A549 (cell line): ENCODE measurements at regions not wholly inside any gene's neighbourhood (a gene's known extent, or its start where the extent isn't known, plus 50 kb on each side); places are given as distances from the start of the nearest gene placed in this dataset.

Experiments used
- ATAC-seq, 2 experiments: fragments of 200-7000 bp in 1 of 2; fragments of >200 bp in 1 of 2; cut with Nextera tagmentation in 1 of 2; cut with Tn5 transposase in 1 of 2; 3 replicates each; pipeline versions ENCODE4 v1.8.0 to v1.9.1; 2018 to 2020; ENCODE audit warnings: mild to moderate bottlenecking in 1 of 2, moderate library complexity in 1 of 2
- CTCF ChIA-PET: fragments of 300-600 bp; sonication (Branson Sonifier 250); formaldehyde crosslinking; extraction: SDS; loops from one replicate; lab custom pipeline; 2021; ENCODE audit warnings: antibody characterized with exemption, inconsistent platforms; lab: Yijun Ruan, JAX
- POLR2A ChIA-PET: fragments of 350-600 bp; formaldehyde crosslinking; extraction: SDS; loops from one replicate; lab custom pipeline; 2021; ENCODE audit warnings: antibody characterized with exemption, inconsistent platforms; lab: Yijun Ruan, JAX
- DNase-seq, 2 experiments: peaks; one replicate each; pipeline versions ENCODE4 v3.0.0 to v3.0.0-alpha.2; 2011 to 2016; ENCODE audit warnings: low read depth in 1 of 2, low spot score in 1 of 2
- FAIRE-seq: peaks from 2 replicates; lab custom pipeline; 2011; peaks lifted over from hg19 to GRCh38; lab: Jason Lieb, UNC
- H3K27ac ChIP-seq, 2 experiments: fragments of >200 bp; sonication (Bioruptor Twin); formaldehyde crosslinking; 3 replicates each; pipeline ENCODE4 v1.5.1; 2016 to 2017
- H3K4me1 ChIP-seq: fragments of >200 bp; sonication (Bioruptor Twin); formaldehyde crosslinking; 3 replicates; pipeline ENCODE4 v1.6.1; 2016
- H3K4me2 ChIP-seq: fragments of >200 bp; sonication (Bioruptor Twin); formaldehyde crosslinking; 3 replicates; pipeline ENCODE4 v1.6.1; 2016
- H3K4me3 ChIP-seq: fragments of >200 bp; sonication (Bioruptor Twin); formaldehyde crosslinking; 3 replicates; pipeline ENCODE4 v1.5.1; 2016
- H3K9me3 ChIP-seq: fragments of >200 bp; sonication (Bioruptor Twin); formaldehyde crosslinking; 3 replicates; pipeline ENCODE4 v1.6.1; 2016
- BHLHE40 ChIP-seq: IDR thresholded peaks from 2 replicates; pipeline ENCODE4 v1.6.1; 2012; ENCODE audit warnings: low read depth, low read length, inconsistent platforms
- CBX8 ChIP-seq: fragments of 200-600 bp; sonication (generic); IDR thresholded peaks from 2 replicates; pipeline ENCODE4 v1.6.1; 2016
- CEBPB ChIP-seq, 2 experiments: fragments of >200 bp in 1 of 2; sonication (Bioruptor Twin) in 1 of 2; formaldehyde crosslinking in 1 of 2; IDR thresholded peaks; 2 replicates each; pipeline ENCODE4 v1.6.1; 2012 to 2016
- EHF ChIP-seq: fragments of 250-450 bp; sonication (Bioruptor Pico); IDR thresholded peaks from 2 replicates; pipeline ENCODE4 v1.5.0; 2020; ENCODE audit warnings: mild to moderate bottlenecking
- FOXS1 ChIP-seq: fragments of 250-450 bp; sonication (Bioruptor Pico); IDR thresholded peaks from 2 replicates; pipeline ENCODE4 v1.5.0; 2020; ENCODE audit warnings: mild to moderate bottlenecking, moderate library complexity
- GATA3 ChIP-seq: IDR thresholded peaks from 2 replicates; pipeline ENCODE4 v1.6.1; 2012; ENCODE audit warnings: borderline replicate concordance
- HDAC2 ChIP-seq: fragments of 200-600 bp; sonication (generic); IDR thresholded peaks from 2 replicates; pipeline ENCODE4 v1.6.1; 2016
- HEYL ChIP-seq: fragments of 250-450 bp; sonication (Bioruptor Pico); IDR thresholded peaks from 2 replicates; pipeline ENCODE4 v1.8.0; 2021; ENCODE audit warnings: mild to moderate bottlenecking, moderate library complexity
- HOXA7 ChIP-seq: fragments of 250-450 bp; sonication (Bioruptor Pico); IDR thresholded peaks from 2 replicates; pipeline ENCODE4 v1.5.0; 2020; ENCODE audit warnings: mild to moderate bottlenecking, moderate library complexity
- HOXB5 ChIP-seq: fragments of 250-450 bp; sonication (Bioruptor Pico); IDR thresholded peaks from 2 replicates; pipeline ENCODE4 v1.5.0; 2020; ENCODE audit warnings: mild to moderate bottlenecking, moderate library complexity
- JUNB ChIP-seq: fragments of >200 bp; sonication (Bioruptor Twin); formaldehyde crosslinking; IDR thresholded peaks from 2 replicates; pipeline ENCODE4 v1.6.1; 2016
- KDM5A ChIP-seq: fragments of 200-600 bp; sonication (generic); IDR thresholded peaks from 2 replicates; pipeline ENCODE4 v1.6.1; 2016; ENCODE audit warnings: antibody characterized with exemption, mild to moderate bottlenecking
- MAFK ChIP-seq: fragments of 450-650 bp; IDR thresholded peaks from 2 replicates; pipeline ENCODE4 v1.6.1; 2014; ENCODE audit not compliant: partially characterized antibody
- MAZ ChIP-seq: fragments of 150-350 bp; IDR thresholded peaks from 2 replicates; pipeline ENCODE4 v1.6.1; 2014; ENCODE audit warnings: antibody characterized with exemption, low read depth, low read length, borderline replicate concordance
- MYC ChIP-seq: IDR thresholded peaks from 2 replicates; pipeline ENCODE4 v1.6.1; 2012; ENCODE audit warnings: mild to moderate bottlenecking, inconsistent platforms, low read length, improper control_type of control experiment, borderline replicate concordance
- NFE2L2 ChIP-seq: fragments of 150-350 bp; conservative IDR thresholded peaks from 2 replicates; pipeline ENCODE4 v1.6.1; 2014; ENCODE audit warnings: low read length
- RFX5 ChIP-seq: fragments of 450-650 bp; IDR thresholded peaks from 2 replicates; pipeline ENCODE4 v1.7.1; 2014; ENCODE audit warnings: antibody characterized with exemption, mild to moderate bottlenecking, moderate library complexity
- RNF2 ChIP-seq: fragments of 200-600 bp; sonication (generic); IDR thresholded peaks from 2 replicates; pipeline ENCODE4 v1.6.1; 2016; ENCODE audit warnings: low read depth, mild to moderate bottlenecking, antibody characterized with exemption, moderate library complexity, borderline replicate concordance
- SMC3 ChIP-seq: fragments of >200 bp; sonication (Bioruptor Twin); formaldehyde crosslinking; IDR thresholded peaks from 3 replicates; pipeline ENCODE4 v1.6.1; 2018; ENCODE audit warnings: inconsistent platforms
- SREBF2 ChIP-seq: fragments of 450-650 bp; IDR thresholded peaks from 2 replicates; pipeline ENCODE4 v1.6.1; 2014; ENCODE audit warnings: mild to moderate bottlenecking, moderate library complexity
- TP53 ChIP-seq: fragments of 250-450 bp; sonication (Bioruptor Pico); IDR thresholded peaks from 2 replicates; pipeline ENCODE4 v1.5.0; 2021; ENCODE audit warnings: mild to moderate bottlenecking, moderate library complexity
- ZC3H11A ChIP-seq: fragments of 450-650 bp; IDR thresholded peaks from 2 replicates; pipeline ENCODE4 v1.6.1; 2014; ENCODE audit warnings: antibody characterized with exemption, mild to moderate bottlenecking
- ZFP36 ChIP-seq: fragments of 450-650 bp; IDR thresholded peaks from 2 replicates; pipeline ENCODE4 v1.6.1; 2014; ENCODE audit warnings: borderline replicate concordance; ENCODE audit not compliant: partially characterized antibody
- WGBS: methylation state at CpG from one replicate; pipeline ENCODE4 v1.1.6; 2017; ENCODE audit errors: missing lambda C conversion rate; 5-methylcytosine and 5-hydroxymethylcytosine counted together
- TF ChIP-seq, protein P1 (sequence below): fragments of 250-450 bp; sonication (Bioruptor Pico); IDR thresholded peaks from 2 replicates; pipeline ENCODE4 v1.5.0; 2020; ENCODE audit warnings: low read depth, mild to moderate bottlenecking, moderate library complexity
- TF ChIP-seq, protein P2 (sequence below): fragments of >200 bp; sonication (Bioruptor Twin); formaldehyde crosslinking; IDR thresholded peaks from 3 replicates; pipeline ENCODE4 v1.6.1; 2016
- TF ChIP-seq, protein P3 (sequence below): fragments of 200-600 bp; sonication (generic); IDR thresholded peaks from 2 replicates; pipeline ENCODE4 v1.6.1; 2016; ENCODE audit warnings: antibody characterized with exemption, mild to moderate bottlenecking, moderate library complexity
- TF ChIP-seq, protein P4 (sequence below): fragments of >200 bp; sonication (Bioruptor Twin); formaldehyde crosslinking; IDR thresholded peaks from 3 replicates; pipeline ENCODE4 v1.5.1; 2016

DNA sequence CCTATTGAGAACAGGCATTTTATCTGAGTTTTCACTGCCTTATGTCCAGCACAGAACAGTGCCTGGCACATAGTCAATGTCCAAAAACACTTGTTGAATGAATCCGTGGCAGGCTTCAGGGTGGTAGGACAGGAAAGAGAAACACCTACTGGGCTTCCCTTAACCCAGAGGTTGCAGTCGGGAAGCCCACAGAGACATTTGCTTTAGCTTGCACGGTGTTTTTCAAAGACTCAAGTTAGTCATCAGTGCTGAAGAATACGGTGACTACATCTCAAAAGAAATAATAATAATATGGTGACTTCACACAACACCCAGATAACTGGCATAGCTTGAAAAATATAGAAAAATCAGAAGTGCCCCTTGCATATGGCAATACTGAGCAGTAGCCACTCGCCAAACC is 160.4 kb downstream of the CD83 start:
- POLR2A ChIA-PET: no interaction called here
- no peak for FAIRE-seq
- Histone ChIP-seq H3K4me3 (no peak overlapping the region), H3K9me3 (peaks cover 4% of the 10 kb centered on the region; the same call in 2 of the 3 replicates), H3K4me1 (peaks cover 6% of the 10 kb centered on the region; the same call in 1 of the 3 replicates)
- TF ChIP-seq BHLHE40: no peak
- TF ChIP-seq, all 56 proteins: peak for 0
- Histone ChIP-seq H3K4me2 (no peak overlapping the region), H3K27ac (no peak overlapping the region; a peak in 1 of 6 replicates)
- WGBS: 85% methylated on average over 5 of the region's 5 CpGs
- no peak for ATAC-seq
- DNase-seq: no peak
- CTCF ChIA-PET: no interaction called here

DNA sequence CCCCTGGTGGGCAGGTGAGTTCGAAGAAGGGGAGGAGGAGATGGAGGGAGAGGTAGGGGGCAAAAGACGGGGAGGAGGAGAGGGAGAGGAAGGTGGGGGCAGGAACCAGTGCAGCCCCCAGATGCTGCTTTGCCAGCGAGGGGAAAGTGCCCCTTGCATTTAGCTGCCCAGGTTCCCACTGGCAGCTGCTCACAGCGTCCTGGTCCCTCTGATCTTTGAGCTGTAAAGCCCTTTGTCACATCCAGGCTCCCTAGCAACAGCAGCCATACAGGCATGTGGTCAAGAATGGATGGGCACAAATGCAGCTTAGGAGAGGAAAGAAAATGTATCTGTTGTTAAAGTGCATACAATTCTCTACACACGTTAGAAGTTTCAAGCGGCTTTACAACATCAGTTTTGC is 160.9 kb downstream of the CD83 start:
- Histone ChIP-seq H3K27ac (peak overlapping the region in 1 of 2 experiments; percentile 51; a peak in 1 of 6 replicates), H3K4me2 (no peak overlapping the region), H3K4me3 (no peak overlapping the region), H3K9me3 (no peaks in the 10 kb centered on the region; the same call in 2 of the 3 replicates), H3K4me1 (peaks cover 6% of the 10 kb centered on the region; the same call in 1 of the 3 replicates)
- ChIA-PET CTCF (no interaction called here), POLR2A (no interaction called here)
- DNase-seq (no peak), ATAC-seq (no peak), FAIRE-seq (no peak)
- no peak for TF ChIP-seq MAFK
- TF ChIP-seq MYC: no peak
- no peak for TF ChIP-seq HDAC2
- TF ChIP-seq SMC3: no peak
- TF ChIP-seq ZFP36: no peak
- no peak for TF ChIP-seq SREBF2
- TF ChIP-seq RNF2: no peak
- TF ChIP-seq CEBPB (IDR thresholded peaks at IDR 0.05): no peak
- no peak for TF ChIP-seq HOXA7 (CRISPR knock-in tag)
- TF ChIP-seq NFE2L2: no peak
- no peak for TF ChIP-seq BHLHE40
- TF ChIP-seq, protein P1, sequence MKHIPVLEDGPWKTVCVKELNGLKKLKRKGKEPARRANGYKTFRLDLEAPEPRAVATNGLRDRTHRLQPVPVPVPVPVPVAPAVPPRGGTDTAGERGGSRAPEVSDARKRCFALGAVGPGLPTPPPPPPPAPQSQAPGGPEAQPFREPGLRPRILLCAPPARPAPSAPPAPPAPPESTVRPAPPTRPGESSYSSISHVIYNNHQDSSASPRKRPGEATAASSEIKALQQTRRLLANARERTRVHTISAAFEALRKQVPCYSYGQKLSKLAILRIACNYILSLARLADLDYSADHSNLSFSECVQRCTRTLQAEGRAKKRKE (CRISPR knock-in tag): no peak
- no peak for TF ChIP-seq KDM5A
- TF ChIP-seq HEYL: no peak
- TF ChIP-seq GATA3: no peak
- TF ChIP-seq, protein P2, sequence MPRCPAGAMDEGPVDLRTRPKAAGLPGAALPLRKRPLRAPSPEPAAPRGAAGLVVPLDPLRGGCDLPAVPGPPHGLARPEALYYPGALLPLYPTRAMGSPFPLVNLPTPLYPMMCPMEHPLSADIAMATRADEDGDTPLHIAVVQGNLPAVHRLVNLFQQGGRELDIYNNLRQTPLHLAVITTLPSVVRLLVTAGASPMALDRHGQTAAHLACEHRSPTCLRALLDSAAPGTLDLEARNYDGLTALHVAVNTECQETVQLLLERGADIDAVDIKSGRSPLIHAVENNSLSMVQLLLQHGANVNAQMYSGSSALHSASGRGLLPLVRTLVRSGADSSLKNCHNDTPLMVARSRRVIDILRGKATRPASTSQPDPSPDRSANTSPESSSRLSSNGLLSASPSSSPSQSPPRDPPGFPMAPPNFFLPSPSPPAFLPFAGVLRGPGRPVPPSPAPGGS: no peak
- TF ChIP-seq ZC3H11A: no peak
- TF ChIP-seq, protein P3, sequence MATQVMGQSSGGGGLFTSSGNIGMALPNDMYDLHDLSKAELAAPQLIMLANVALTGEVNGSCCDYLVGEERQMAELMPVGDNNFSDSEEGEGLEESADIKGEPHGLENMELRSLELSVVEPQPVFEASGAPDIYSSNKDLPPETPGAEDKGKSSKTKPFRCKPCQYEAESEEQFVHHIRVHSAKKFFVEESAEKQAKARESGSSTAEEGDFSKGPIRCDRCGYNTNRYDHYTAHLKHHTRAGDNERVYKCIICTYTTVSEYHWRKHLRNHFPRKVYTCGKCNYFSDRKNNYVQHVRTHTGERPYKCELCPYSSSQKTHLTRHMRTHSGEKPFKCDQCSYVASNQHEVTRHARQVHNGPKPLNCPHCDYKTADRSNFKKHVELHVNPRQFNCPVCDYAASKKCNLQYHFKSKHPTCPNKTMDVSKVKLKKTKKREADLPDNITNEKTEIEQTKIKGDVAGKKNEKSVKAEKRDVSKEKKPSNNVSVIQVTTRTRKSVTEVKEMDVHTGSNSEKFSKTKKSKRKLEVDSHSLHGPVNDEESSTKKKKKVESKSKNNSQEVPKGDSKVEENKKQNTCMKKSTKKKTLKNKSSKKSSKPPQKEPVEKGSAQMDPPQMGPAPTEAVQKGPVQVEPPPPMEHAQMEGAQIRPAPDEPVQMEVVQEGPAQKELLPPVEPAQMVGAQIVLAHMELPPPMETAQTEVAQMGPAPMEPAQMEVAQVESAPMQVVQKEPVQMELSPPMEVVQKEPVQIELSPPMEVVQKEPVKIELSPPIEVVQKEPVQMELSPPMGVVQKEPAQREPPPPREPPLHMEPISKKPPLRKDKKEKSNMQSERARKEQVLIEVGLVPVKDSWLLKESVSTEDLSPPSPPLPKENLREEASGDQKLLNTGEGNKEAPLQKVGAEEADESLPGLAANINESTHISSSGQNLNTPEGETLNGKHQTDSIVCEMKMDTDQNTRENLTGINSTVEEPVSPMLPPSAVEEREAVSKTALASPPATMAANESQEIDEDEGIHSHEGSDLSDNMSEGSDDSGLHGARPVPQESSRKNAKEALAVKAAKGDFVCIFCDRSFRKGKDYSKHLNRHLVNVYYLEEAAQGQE: no peak
- TF ChIP-seq RFX5: no peak
- 52% methylated on average over 6 of the region's 6 CpGs for WGBS

DNA sequence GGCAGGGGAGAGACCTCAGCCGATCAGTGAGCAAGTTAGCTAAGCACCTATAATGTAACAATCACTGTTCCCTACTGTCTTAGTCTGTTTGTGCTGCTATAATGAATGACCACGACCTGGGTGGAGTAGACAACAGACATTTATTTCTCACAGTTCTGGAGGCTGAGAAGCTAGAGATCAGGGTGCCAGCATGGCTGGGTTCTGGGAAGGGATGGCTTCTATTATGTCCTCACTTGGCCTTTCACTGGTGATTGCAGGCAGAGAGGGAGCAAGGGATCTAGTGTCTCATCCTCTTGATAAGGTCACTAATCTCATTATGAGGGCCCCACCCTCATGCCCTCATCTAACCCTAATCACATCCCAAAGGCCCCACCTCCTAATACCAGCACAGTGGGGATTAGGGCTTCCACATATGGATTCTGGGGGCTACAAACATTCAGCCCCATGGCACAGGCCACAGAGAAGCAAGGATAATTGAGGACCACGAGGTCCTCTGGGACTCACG is 162.5 kb downstream of the CD83 start:
- H3K9me3 ChIP-seq: no peaks in the 10 kb centered on the region
- no peak overlapping the region for H3K4me3 ChIP-seq
- WGBS: 42% methylated on average over 4 of the region's 4 CpGs
- CTCF ChIA-PET: no interaction called here
- no peak for ATAC-seq
- TF ChIP-seq CBX8 (no peak), JUNB (no peak), TP53 (CRISPR knock-in tag) (no peak), EHF (CRISPR knock-in tag) (no peak), FOXS1 (no peak), HOXB5 (no peak), NFE2L2 (no peak), ZC3H11A (no peak), ZFP36 (no peak), MAZ (no peak)
- TF ChIP-seq, protein P4, sequence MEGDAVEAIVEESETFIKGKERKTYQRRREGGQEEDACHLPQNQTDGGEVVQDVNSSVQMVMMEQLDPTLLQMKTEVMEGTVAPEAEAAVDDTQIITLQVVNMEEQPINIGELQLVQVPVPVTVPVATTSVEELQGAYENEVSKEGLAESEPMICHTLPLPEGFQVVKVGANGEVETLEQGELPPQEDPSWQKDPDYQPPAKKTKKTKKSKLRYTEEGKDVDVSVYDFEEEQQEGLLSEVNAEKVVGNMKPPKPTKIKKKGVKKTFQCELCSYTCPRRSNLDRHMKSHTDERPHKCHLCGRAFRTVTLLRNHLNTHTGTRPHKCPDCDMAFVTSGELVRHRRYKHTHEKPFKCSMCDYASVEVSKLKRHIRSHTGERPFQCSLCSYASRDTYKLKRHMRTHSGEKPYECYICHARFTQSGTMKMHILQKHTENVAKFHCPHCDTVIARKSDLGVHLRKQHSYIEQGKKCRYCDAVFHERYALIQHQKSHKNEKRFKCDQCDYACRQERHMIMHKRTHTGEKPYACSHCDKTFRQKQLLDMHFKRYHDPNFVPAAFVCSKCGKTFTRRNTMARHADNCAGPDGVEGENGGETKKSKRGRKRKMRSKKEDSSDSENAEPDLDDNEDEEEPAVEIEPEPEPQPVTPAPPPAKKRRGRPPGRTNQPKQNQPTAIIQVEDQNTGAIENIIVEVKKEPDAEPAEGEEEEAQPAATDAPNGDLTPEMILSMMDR: no peak
- H3K4me1 ChIP-seq: peaks cover 6% of the 10 kb centered on the region; the same call in 1 of the 3 replicates
- H3K27ac ChIP-seq: no peak overlapping the region
- POLR2A ChIA-PET: no interaction called here
- FAIRE-seq: no peak
- DNase-seq: no peak
- H3K4me2 ChIP-seq: no peak overlapping the region
